Neural crest cell (in vitro differentiated cells): ENCODE measurements at regions not wholly inside any gene's neighbourhood (a gene's known extent, or its start where the extent isn't known, plus 50 kb on each side); places are given as distances from the start of the nearest gene placed in this dataset.
"Not testable (repeated sequence)": the region's sequence is repeated elsewhere in the genome, so short reads cannot be mapped to it uniquely, and the experiment has no call there.

Experiments used
- DNase-seq: peaks from one replicate; pipeline ENCODE4 v3.0.0; 2021; ENCODE audit warnings: low read depth, mixed read lengths, low spot score
- H3K27ac Mint-ChIP-seq: one replicate; pipeline ENCODE4 v1.8.0; 2021; ENCODE audit warnings: mild to moderate bottlenecking, mixed read lengths; ENCODE audit not compliant: unreplicated experiment
- H3K27me3 Mint-ChIP-seq: 2 replicates; pipeline ENCODE4 v1.8.0; 2021; ENCODE audit warnings: low read depth, mild to moderate bottlenecking, mixed read lengths
- H3K36me3 Mint-ChIP-seq: 2 replicates; pipeline ENCODE4 v1.8.0; 2021; ENCODE audit warnings: low read depth, mild to moderate bottlenecking, mixed read lengths
- H3K4me1 Mint-ChIP-seq: 2 replicates; pipeline ENCODE4 v1.8.0; 2021; ENCODE audit warnings: mixed read lengths
- H3K4me3 Mint-ChIP-seq: one replicate; pipeline ENCODE4 v1.8.0; 2021; ENCODE audit warnings: mild to moderate bottlenecking, mixed read lengths
- H3K9me3 Mint-ChIP-seq: 2 replicates; pipeline ENCODE4 v1.8.0; 2021; ENCODE audit warnings: mixed read lengths
- CTCF ChIP-seq: fragments of 200-600 bp; sonication (generic); conservative IDR thresholded peaks from 2 replicates; pipeline ENCODE4 v1.5.0; 2021; ENCODE audit warnings: antibody characterized with exemption, mild to moderate bottlenecking

DNA sequence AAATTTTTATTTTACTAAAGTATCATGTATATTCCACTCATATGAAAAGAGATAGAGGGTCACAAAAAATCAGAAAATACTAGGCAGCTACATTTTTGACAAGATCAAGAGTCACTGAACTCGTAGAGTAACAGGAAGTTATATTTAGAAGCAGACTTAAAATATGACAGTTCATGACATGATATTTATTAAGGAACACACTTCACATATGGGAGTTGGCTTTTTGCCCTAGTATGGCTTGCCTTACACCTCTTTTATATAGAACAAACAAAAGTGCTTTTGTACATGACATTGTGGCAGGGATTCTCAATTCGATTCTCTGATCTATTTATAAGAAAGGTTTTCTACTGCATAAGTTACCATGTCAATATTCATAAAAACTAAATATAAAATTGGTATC, 80.1 kb upstream of the GBE1 start:
- Mint-ChIP-seq H3K27ac (no peak overlapping the region), H3K4me3 (no peak overlapping the region), H3K36me3 (no peaks in the 10 kb centered on the region), H3K9me3 (no peaks in the 10 kb centered on the region), H3K4me1 (peaks cover 26% of the 10 kb centered on the region), H3K27me3 (no peaks in the 10 kb centered on the region)
- TF ChIP-seq CTCF = no peak
- no peak for DNase-seq

DNA sequence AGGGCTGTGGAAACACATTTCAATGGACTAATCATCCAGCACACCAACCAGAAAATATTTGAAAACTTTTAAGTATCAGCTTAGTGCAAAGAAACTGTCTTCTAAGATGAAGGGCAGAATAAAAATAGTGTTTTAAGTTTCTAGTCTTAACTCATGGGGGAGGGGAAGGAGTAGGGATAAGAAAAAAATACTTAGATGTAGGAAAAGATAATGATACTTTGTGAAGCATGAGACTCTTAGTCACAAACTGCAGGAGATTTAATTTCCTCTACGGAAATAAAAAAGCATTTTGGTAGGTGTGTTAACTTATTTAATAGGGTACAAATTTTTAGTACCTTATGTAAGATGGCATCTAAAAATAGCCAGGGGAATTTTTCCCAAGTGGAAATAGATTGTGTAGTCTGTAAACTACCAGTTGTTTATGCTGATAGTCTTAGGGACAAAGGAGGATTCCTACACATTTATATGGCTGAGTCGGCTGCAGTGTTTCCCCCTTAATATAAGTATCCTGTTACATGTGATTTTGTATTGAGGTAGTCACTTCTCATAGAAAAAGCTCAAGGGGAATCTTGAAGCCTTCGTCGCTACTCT, 78.2 kb upstream of the GBE1 start:
- H3K4me3 Mint-ChIP-seq = no peak overlapping the region

DNA sequence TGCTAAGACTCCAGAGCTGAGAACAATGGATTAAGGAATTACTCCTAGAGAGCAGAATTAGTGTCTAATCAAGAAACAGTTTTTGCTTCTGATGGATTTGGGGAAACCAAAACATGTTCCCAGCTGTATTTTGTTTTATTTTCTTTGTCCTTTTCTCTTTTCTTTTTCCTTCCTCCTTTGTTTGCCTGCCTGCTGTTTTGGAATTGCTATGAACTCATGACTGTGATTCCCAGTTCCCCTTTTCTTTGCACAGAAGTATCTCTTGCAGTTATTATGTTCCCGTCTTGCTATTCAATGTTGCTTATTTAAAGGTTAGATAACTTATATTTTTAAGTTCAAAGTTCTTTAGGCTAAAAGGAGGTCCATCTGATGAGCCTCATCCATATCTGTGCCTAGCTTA, 77.0 kb upstream of the GBE1 start:
- DNase-seq = no peak
- Mint-ChIP-seq H3K4me1 (peaks cover 12% of the 10 kb centered on the region), H3K36me3 (no peaks in the 10 kb centered on the region), H3K9me3 (no peaks in the 10 kb centered on the region), H3K4me3 (no peak overlapping the region), H3K27ac (no peak overlapping the region), H3K27me3 (no peaks in the 10 kb centered on the region)
- TF ChIP-seq CTCF = no peak

More for the DNA sequence above, 78.2 kb upstream of the GBE1 start:
- no peak overlapping the region for H3K27ac Mint-ChIP-seq
- no peak for DNase-seq
- H3K27me3 Mint-ChIP-seq = no peaks in the 10 kb centered on the region
- no peaks in the 10 kb centered on the region for H3K36me3 Mint-ChIP-seq
- no peak for TF ChIP-seq CTCF
- peaks cover 12% of the 10 kb centered on the region for H3K4me1 Mint-ChIP-seq
- H3K9me3 Mint-ChIP-seq = no peaks in the 10 kb centered on the region

- H3K27me3 Mint-ChIP-seq = no peaks in the 10 kb centered on the region
- no peak overlapping the region for H3K27ac Mint-ChIP-seq
- no peaks in the 10 kb centered on the region for H3K9me3 Mint-ChIP-seq
- H3K4me1 Mint-ChIP-seq = peaks cover 12% of the 10 kb centered on the region
- no peak overlapping the region for H3K4me3 Mint-ChIP-seq
- DNase-seq = no peak
- H3K36me3 Mint-ChIP-seq = no peaks in the 10 kb centered on the region
- TF ChIP-seq CTCF = no peak
Observed at GRCh38 chr3:81837071-81837593, 75.7 kb upstream of the GBE1 start.

DNA sequence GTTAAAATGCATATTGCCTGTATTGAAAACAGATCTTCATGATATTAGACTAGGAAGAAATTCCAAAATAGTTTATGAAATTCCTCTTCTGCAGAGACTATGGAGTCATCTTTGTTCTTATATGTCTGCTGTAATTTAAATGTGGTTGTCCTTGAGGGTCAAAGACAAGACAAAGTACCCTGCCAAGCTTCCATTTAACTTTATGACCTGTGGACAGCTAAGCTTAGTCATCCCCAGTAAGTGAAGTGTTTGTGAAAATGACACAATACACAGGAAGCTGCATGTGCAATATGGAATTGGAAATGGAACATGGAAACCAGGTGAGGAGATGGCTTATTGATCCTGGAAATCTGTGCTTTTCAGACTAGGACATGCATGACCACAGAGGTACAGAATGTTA, 68.5 kb upstream of the GBE1 start:
- no peak for DNase-seq
- Mint-ChIP-seq H3K9me3 (no peaks in the 10 kb centered on the region), H3K4me1 (no peaks in the 10 kb centered on the region), H3K36me3 (no peaks in the 10 kb centered on the region), H3K4me3 (no peak overlapping the region), H3K27me3 (no peaks in the 10 kb centered on the region), H3K27ac (no peak overlapping the region)
- TF ChIP-seq CTCF = no peak

- not testable (repeated sequence) for DNase-seq, H3K27ac Mint-ChIP-seq, H3K9me3 Mint-ChIP-seq, H3K36me3 Mint-ChIP-seq, H3K4me1 Mint-ChIP-seq, H3K4me3 Mint-ChIP-seq, H3K27me3 Mint-ChIP-seq
Observed at GRCh38 chr3:81829272-81829671, 67.8 kb upstream of the GBE1 start.
